ENCODE measurements at regions not wholly inside any gene's neighbourhood (a gene's known extent, or its start where the extent isn't known, plus 50 kb on each side); places are given as distances from the start of the nearest gene placed in this dataset.

DNA sequence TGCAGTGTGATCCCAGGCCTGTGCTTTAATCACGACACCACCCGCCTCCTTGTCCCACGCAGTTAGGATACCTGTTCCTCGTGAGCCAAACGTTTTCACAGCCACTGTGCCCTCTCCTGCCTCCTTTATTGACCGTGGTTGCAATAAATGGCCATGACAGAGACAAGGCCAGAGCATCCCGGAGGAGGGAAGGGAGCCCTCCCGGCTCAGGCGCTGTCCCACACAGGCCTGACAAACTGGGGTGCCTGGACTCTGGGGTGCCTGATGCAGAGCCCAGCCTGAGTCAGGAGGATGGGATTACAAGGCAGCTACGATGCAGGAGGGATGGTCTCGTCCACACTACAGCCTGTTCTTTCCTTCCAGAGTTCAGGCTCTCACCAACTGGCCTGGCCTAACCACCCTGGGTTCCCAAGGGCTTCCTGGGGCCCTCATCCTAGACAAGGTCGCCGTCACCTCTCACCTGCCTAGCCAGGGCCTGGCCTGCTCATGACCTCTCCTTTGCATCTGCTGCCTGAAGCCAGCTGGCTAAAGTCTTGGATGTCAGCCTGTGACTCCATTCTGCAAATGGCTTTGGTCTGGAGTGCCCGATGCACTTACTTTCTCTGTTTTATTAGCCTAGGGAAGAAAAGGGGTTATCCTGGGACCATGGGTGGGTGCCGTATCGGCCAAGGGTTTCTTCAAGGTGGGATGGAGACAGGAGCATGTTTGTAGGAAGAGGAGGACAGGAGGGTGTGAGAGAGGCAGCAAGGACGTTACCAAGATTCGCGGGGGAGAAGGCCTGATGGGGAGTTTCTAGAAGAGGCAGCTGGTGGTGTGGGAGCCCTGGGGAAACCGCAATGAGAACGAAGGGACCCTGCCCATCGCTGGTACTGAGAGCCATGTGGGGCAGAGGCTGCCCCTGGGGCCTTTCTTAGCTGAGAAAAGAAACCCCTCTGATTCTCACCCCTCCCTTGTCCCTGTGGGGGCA lies 234.3 kb upstream of the TNRC6C start:
- no peaks in the 10 kb centered on the region for H3K4me1 ChIP-seq (ENCODE audit: insufficient read depth)
- H3K4me3 ChIP-seq = no peak overlapping the region
- intact Hi-C loops (cut with DNase I) = no loop called here
- DNase-seq = no peak
- H3K9me3 ChIP-seq = no peaks in the 10 kb centered on the region
- no peaks in the 10 kb centered on the region for H3K27me3 ChIP-seq
- H3K27ac ChIP-seq = no peak overlapping the region
- WGBS, 3 donors = 80 to 86% (median 80%) methylated on average over 22 of the region's 22 CpGs
- H3K36me3 ChIP-seq = no peaks in the 10 kb centered on the region
- TF ChIP-seq POLR2A (IDR thresholded peaks at IDR 0.05) (no peak), CTCF (IDR thresholded peaks at IDR 0.05) (no peak), EP300 (IDR thresholded peaks at IDR 0.05) (no peak)

DNA sequence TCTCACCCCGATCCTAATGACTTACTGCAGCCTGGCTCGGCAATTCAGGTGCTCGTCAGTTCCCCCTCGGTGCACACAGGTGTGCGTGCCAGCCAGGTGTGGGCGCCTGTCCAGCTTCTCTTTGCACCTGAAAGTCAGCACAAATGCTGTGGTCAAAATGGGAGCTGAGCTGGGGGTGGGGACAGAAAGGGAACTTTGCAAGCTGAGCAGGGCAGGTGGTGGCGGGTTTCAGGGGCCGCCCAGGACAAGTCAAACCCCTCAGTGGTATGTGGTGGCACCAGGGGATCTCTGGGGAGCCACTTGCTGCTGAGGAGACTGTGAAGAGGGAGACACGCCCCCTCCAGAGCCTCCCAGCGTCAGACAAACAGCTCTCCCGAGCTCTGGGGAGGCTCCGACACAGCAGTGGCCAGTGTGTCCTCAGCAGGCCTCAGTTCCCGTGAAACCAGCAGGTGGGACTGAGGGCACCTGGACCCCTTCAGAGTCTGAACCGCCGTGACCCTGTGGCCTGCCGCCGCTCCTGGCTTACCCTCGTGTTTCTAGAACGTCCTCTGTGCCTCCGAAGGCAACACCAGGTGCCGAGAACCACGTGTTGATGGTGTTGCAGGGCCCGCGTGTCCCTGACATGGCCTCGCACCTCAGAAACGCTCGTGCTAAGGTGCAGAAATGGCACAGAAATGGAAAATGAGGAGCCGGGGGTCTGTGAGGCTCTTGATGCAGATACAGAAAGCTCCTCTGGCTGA lies 233.5 kb upstream of the TNRC6C start:
- H3K4me3 ChIP-seq = no peak overlapping the region
- no peaks in the 10 kb centered on the region for H3K36me3 ChIP-seq
- intact Hi-C loops (cut with DNase I) = no loop called here
- no peaks in the 10 kb centered on the region for H3K4me1 ChIP-seq (ENCODE audit: insufficient read depth)
- DNase-seq = no peak
- no peak overlapping the region for H3K27ac ChIP-seq
- H3K27me3 ChIP-seq = no peaks in the 10 kb centered on the region
- no peaks in the 10 kb centered on the region for H3K9me3 ChIP-seq
- TF ChIP-seq EP300 (IDR thresholded peaks at IDR 0.05) (no peak), POLR2A (IDR thresholded peaks at IDR 0.05) (no peak), CTCF (IDR thresholded peaks at IDR 0.05) (no peak)
- WGBS, 3 donors = 84 to 93% (median 87%) methylated on average over 27 to 28 of the region's 28 CpGs

DNA sequence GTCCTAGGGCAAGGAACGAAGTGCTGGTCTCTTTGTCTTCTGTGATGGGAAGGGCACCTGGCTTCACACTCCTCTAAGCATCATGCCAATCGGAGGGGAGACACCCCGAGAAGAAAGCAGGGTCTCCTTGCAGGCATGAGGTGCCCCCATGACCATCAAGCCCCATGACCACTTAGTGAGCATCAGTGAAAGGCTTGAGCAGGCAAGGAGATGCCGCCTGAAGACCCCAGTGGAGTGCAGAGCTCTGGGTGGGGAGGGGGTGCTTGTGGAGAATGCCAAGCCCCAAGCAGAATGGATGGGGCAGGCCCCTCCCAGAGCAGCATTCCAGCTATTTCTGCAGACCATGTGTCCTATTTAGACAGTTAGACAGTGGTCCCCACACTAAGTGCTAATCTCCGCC lies 232.7 kb upstream of the TNRC6C start:
- TF ChIP-seq EP300 (IDR thresholded peaks at IDR 0.05) (no peak), POLR2A (IDR thresholded peaks at IDR 0.05) (no peak), CTCF (IDR thresholded peaks at IDR 0.05) (no peak)
- H3K9me3 ChIP-seq = no peaks in the 10 kb centered on the region
- intact Hi-C loops (cut with DNase I) = no loop called here
- no peaks in the 10 kb centered on the region for H3K4me1 ChIP-seq (ENCODE audit: insufficient read depth)
- WGBS, 3 donors = 89 to 92% (median 91%) methylated on average over 4 to 5 of the region's 5 CpGs
- H3K27me3 ChIP-seq = no peaks in the 10 kb centered on the region
- H3K36me3 ChIP-seq = no peaks in the 10 kb centered on the region
- no peak overlapping the region for H3K27ac ChIP-seq
- no peak for DNase-seq
- H3K4me3 ChIP-seq = no peak overlapping the region

DNA sequence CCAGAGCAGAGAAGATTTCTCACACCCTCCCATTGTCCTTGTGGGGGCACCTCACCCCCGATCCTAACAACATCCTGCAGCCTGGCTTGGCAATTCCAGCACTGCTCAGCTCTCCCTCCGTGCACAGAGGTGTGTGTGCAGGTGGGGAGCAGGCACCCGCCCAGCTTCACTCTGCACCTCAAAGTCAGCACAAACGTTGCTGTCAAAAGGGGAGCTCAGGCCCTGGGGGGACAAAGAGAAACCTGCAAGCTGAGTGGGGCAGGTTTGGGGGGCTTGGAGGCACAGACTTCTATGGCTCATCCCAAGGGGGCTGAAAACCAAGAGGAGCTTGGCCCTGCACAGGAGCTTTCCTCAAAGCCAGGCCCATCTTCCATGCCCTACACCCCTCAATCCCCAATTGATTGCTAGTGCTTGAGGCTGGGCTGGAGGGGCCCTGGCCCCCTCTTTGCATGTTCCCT lies 231.9 kb upstream of the TNRC6C start:
- intact Hi-C loops (cut with DNase I) = no loop called here
- Histone ChIP-seq H3K4me1 (ENCODE audit: insufficient read depth) (no peaks in the 10 kb centered on the region), H3K27me3 (no peaks in the 10 kb centered on the region), H3K4me3 (no peak overlapping the region), H3K9me3 (no peaks in the 10 kb centered on the region), H3K36me3 (no peaks in the 10 kb centered on the region), H3K27ac (no peak overlapping the region)
- TF ChIP-seq POLR2A (IDR thresholded peaks at IDR 0.05) = no peak
- 63 to 74% (median 64%) methylated on average over 4 of the region's 4 CpGs for WGBS, 3 donors
- no peak for DNase-seq
